HTR-8/SVneo (cell line): ENCODE measurements at regions not wholly inside any gene's neighbourhood (a gene's known extent, or its start where the extent isn't known, plus 50 kb on each side); places are given as distances from the start of the nearest gene placed in this dataset.
"Not testable (repeated sequence)": the region's sequence is repeated elsewhere in the genome, so short reads cannot be mapped to it uniquely, and the experiment has no call there.

Experiments used
- DNase-seq: peaks from one replicate; pipeline ENCODE4 v3.0.0; 2011; ENCODE audit warnings: low spot score, mixed read lengths; ENCODE audit not compliant: insufficient read length
- FAIRE-seq: peaks from 2 replicates; lab custom pipeline; 2011; peaks lifted over from hg19 to GRCh38; lab: Jason Lieb, UNC

- no peak for FAIRE-seq
- DNase-seq = no peak
Observed at GRCh38 chr13:76267216-76267615, 619.0 kb downstream of the KCTD12 start.

DNA sequence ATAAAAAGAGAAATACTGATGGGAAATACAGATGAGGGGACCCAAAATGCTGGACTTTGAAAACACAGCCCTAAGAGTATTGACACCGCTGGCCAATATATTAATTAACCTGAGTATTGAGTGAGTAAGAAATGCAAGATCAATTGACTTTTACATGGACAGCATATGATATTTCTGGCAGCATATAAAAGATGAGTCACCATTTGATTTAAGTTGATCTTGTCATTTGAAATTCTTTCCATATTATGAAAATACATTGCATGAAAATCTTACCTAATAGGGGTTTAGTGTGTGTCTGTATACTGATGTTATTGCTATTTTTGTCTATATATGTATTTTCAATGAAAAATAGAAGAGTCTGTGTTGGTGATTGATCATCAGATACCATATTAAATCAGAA, 619.6 kb downstream of the KCTD12 start:
- no peak for FAIRE-seq
- DNase-seq = no peak

DNA sequence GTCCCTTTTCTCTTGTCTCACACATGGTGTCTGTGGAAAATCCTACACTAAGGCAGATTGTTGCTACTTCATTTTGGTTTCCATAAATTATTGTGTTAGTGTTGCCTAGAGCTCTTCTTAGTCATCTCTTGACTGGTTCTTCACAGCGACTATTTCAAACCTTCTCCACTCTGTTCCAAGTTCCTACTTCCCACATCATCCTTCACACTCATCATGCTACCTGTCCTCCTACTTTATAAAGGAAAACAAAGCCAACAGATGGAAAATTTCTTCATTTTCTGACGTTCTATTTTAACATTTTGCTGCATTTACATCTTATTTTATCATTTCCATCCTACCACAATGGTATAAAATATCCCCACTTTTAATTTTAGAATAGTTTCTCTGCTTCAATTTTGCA, 614.1 kb downstream of the LMO7 start:
- DNase-seq (no peak), FAIRE-seq (no peak)

DNA sequence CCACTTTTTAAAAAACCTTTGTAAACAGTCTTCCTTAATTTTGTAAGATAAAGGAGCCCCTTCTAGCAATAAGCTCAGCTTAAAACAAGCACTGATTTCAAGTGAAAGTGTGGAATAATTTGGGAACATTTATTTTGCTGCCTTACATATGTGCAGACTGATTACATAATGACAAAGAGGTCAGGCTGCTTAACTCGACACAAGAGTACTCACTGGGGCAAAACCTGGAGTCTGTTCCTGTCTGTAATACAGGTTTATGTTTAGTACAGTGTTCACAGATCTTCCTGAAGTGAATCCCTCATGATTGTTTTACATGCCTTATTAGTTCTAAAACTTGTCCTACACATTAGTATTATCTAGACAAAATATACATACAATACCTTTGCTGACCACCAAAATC, 609.8 kb downstream of the LMO7 start:
- no peak for DNase-seq
- FAIRE-seq = no peak

GRCh38 chr13:76245211-76245610, 609.1 kb downstream of the LMO7 start:
- FAIRE-seq (no peak), DNase-seq (no peak)

GRCh38 chr13:76243120-76243519, 607.0 kb downstream of the LMO7 start:
- not testable (repeated sequence) for DNase-seq, FAIRE-seq

- no peak for FAIRE-seq
- DNase-seq = no peak
Observed at GRCh38 chr13:76239031-76239680, 603.0 kb downstream of the LMO7 start.

DNA sequence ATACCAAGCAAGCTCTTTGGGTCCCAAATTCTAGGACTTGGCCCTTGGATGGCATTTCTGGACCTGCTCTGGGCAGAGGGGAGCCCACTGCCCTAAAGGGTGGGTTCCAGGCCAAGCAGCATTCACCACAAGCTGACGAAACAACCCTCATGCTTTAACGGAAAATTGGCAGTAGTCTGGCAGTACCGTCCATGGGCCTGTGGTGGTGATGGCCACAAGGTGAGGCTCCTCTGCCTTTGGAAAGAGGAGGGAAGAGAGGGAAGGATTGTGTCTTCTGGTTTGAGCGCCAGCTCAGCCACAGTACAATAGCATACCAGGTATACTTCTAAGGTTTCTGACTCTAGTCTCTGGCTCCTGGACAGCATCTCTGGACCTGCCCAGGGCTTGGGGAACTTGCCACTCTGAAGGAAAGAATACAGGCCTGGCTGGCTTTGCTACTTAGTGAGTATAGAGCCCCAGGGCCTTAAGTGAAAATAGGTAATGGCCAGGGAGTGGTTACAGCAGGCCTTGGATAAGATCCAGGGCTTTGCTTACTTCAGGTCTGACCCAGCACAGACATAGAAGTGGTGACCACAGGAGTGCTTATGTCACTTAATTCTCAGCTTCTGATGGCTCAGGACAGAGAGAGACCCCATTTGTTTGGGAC, 595.5 kb downstream of the LMO7 start:
- no peak for DNase-seq
- FAIRE-seq = no peak

GRCh38 chr13:76229281-76229680, 593.2 kb downstream of the LMO7 start:
- no peak for FAIRE-seq
- no peak for DNase-seq

GRCh38 chr13:76226941-76227340, 590.8 kb downstream of the LMO7 start:
- DNase-seq (no peak), FAIRE-seq (no peak)

GRCh38 chr13:76225815-76226489, 589.8 kb downstream of the LMO7 start:
- FAIRE-seq = no peak
- DNase-seq = no peak

DNA sequence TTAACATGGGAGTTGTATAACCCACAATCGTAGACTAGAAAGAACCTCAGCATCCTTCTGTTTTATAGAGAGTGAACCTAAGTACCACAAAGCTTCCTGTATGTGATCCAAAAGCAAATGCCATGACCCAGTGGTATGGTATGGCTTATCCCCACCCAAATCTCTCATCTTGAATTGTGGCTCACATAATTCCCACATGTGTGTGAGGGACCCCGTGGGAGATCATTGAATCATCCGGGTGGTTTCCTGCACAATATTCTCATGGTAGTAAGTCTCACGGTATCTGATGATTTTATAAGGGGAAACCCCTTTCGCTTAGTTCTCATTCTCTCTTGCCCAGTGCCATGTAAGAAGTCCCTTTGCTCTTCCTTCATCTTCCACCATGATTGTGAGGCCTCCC, 587.9 kb downstream of the LMO7 start:
- no peak for FAIRE-seq
- DNase-seq = no peak

DNA sequence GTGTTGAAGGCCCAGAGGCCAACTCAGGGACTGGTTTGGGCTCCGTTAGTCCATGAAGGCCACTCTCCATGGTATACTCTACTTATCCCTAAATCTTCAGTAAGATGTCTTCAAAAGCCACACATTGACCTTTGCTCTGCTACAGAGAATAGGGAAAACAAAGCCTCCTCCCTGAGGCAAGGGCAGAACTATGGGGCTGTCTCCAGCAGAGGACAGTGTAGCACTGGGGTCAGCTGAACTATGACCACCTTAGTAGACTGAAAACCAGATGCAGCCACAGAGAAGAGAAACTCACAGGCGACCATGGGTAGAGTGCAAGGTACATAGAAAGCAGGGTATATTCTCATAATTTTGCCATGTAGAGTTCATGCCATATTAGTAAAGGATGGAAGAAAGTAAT, 587.4 kb downstream of the LMO7 start:
- DNase-seq (no peak), FAIRE-seq (no peak)

DNA sequence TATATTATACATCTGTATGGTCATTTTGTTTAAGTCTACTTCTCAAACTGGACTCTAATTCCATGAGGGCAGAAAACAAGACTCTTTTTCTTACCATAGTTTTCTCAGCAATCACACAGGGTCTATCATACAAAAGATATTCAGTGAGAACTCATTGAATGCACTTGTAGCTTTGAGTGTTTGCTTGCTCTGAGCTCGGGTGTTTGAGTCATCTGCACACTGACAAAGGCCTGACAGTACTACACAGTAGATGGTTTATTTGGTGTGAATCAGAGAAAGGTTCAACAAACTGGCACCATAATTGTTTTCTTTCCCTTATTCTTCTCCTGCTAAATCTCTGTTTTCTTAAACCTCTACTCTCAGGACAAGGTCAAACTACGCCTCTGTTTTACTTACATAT, 586.4 kb downstream of the LMO7 start:
- DNase-seq = no peak
- no peak for FAIRE-seq

DNA sequence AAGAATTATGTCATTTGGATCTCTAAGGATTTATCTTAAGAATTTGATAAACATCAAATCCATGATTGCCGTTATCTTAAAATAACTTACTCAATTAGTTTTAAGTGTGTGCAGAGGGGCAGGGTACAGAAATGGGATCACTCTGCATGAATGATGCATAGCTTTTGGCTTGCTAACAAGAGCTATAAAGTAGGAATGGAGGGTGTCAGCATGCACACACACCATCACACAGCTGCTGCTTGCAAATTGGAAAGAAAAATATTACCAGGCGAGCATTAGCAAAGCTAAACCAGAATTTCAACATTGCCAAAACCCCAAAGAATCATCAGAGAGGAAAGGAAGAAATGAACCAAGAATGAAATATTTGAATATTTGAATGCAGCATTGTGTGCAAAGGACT, 580.6 kb downstream of the LMO7 start:
- DNase-seq (no peak), FAIRE-seq (no peak)

DNA sequence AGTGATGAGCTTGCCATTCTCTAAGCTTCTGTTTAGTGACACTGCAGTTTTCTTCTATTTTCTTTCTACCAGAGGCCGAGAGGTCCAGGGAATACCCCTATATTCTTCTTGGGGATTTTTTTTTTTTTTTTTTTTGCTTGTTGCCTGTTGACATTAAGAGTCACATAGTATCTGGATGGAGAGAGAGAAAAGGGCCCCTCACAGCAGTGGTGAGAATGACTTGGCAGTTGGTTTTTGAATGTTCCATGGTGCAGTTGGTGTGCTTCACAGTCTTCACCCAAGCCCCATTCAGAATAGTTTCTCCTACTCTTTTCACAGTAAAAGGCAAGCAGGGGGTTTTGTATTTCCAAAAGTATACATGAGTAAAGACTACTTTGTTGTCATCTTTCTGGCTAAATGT, 577.9 kb downstream of the LMO7 start:
- DNase-seq = no peak
- FAIRE-seq = no peak

- no peak for FAIRE-seq
Observed at GRCh38 chr13:76213423-76213904, 577.3 kb downstream of the LMO7 start.

DNA sequence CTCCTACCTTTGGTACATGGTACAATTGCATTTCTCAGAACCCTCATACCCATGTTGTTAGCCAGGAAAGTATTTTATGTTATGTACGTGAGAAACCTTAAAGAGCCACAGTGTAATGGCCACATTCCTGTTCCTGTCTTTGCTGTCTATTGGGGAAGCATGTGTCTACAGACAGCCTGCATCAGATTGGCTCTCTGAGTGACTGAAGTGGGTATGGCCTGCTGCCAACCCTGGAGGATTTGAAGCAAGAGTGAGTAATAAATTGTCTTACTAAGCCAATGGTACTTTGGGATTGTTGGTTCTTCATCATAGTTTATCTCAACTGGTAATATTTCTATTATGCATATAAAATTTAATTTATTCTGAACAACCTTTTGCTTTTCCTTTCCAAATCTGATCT, 574.1 kb downstream of the LMO7 start:
- FAIRE-seq = no peak
- DNase-seq = no peak

More at GRCh38 chr13:76213423-76213904, 577.3 kb downstream of the LMO7 start:
- DNase-seq = no peak

GRCh38 chr13:76198568-76199163, 562.5 kb downstream of the LMO7 start:
- FAIRE-seq (no peak), DNase-seq (no peak)

- DNase-seq (no peak), FAIRE-seq (no peak)
Observed at GRCh38 chr13:76189882-76190519, 553.9 kb downstream of the LMO7 start.
